GM12865 (cell line): ENCODE measurements at regions not wholly inside any gene's neighbourhood (a gene's known extent, or its start where the extent isn't known, plus 50 kb on each side); places are given as distances from the start of the nearest gene placed in this dataset.

Experiments
- DNase-seq: peaks from one replicate; pipeline ENCODE4 v3.0.0; 2010; ENCODE audit warnings: low read depth
- H3K4me3 ChIP-seq: 2 replicates; pipeline ENCODE4 v1.5.1; 2011; ENCODE audit warnings: mild to moderate bottlenecking, low read depth, low read length, control low read depth
- TF ChIP-seq, protein P1 (sequence below): IDR thresholded peaks from 2 replicates; pipeline ENCODE4 v1.5.1; 2011; ENCODE audit warnings: low read length, control low read depth, low read depth, inconsistent platforms; ENCODE audit not compliant: insufficient read depth; ENCODE audit errors: missing control alignments

DNA sequence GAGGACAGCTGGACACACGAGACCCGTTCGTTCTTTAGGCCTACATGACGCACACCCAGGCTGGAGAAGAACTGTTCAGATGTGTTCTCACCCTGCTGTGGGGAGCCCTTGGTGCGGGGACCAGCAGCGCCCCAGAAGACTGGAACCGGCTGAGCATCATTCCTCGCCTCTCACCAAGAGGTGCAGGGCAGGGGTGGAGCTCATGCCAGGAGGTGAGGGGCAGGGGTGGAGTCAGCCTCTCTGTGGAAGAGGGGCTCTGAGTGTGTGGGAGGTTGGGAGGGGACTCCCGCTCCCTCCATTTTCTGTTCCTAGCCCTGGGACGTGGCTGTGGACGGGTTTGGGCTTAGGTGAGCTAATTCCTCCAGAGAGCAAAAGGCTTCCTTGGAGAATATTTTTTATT is 66.0 kb upstream of the SHH start:
- TF ChIP-seq, protein P1, sequence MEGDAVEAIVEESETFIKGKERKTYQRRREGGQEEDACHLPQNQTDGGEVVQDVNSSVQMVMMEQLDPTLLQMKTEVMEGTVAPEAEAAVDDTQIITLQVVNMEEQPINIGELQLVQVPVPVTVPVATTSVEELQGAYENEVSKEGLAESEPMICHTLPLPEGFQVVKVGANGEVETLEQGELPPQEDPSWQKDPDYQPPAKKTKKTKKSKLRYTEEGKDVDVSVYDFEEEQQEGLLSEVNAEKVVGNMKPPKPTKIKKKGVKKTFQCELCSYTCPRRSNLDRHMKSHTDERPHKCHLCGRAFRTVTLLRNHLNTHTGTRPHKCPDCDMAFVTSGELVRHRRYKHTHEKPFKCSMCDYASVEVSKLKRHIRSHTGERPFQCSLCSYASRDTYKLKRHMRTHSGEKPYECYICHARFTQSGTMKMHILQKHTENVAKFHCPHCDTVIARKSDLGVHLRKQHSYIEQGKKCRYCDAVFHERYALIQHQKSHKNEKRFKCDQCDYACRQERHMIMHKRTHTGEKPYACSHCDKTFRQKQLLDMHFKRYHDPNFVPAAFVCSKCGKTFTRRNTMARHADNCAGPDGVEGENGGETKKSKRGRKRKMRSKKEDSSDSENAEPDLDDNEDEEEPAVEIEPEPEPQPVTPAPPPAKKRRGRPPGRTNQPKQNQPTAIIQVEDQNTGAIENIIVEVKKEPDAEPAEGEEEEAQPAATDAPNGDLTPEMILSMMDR: no peak
- DNase-seq: no peak
- H3K4me3 ChIP-seq: no peak overlapping the region

DNA sequence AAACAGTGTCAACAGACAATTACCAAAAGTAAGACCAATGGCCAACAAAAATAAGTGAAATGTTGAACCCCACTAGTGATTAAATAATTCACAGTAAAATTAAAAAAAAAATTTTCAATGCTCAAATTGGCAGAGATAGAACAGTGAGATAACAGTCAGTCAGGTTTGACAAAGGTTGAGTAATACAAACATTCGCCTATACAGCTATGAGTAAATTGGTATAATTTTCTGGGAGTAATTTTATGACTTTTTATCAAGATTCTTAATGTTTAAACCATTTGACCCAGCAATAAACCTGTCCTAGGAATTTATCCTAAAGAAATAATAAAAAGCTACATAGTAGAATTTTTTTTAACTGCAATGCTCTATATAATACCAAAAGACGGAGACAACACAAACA is 64.9 kb upstream of the SHH start:
- no peak for DNase-seq
- no peak overlapping the region for H3K4me3 ChIP-seq
- TF ChIP-seq, protein P1: no peak

DNA sequence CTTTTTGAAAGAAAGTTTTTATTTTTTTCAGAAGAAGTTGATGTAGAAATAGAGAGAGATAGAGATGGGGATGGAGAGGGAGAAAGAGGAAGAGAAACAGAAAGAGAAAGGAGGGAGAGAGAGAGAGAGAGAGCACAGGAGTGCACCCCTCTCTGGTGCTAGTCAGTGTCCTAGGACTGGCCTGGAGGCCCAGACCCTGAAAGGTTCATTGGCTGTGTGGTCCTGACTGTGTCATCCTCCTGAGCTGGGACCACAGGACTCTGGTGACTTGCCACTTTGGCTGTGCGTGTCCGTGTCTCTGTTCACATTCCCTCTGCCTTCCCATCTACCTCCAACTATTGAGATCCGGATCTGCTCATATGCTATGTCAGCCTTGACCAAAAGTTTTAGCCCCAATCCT is 62.1 kb upstream of the SHH start:
- no peak for DNase-seq
- TF ChIP-seq, protein P1: no peak
- no peak overlapping the region for H3K4me3 ChIP-seq

DNA sequence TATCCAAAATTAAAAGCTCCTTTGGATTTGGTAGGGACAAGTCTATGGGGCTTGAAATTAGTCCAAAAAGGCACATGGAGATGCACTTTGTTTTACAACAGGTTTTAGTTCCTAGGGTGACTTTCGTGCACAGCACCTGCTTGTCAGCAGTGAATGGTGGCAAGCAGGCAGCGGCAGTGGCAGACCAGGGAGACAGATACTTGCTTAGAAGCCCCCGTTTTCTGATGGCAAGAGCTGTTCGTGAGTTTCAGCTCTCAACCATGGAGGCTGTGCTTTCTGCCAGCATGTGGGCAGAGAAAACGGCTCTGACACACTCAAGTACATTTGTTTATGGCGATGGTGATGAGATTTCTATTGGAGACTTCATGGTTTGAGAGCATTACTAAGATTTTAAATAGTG is 61.7 kb upstream of the SHH start:
- no peak overlapping the region for H3K4me3 ChIP-seq
- DNase-seq: no peak
- TF ChIP-seq, protein P1: no peak

DNA sequence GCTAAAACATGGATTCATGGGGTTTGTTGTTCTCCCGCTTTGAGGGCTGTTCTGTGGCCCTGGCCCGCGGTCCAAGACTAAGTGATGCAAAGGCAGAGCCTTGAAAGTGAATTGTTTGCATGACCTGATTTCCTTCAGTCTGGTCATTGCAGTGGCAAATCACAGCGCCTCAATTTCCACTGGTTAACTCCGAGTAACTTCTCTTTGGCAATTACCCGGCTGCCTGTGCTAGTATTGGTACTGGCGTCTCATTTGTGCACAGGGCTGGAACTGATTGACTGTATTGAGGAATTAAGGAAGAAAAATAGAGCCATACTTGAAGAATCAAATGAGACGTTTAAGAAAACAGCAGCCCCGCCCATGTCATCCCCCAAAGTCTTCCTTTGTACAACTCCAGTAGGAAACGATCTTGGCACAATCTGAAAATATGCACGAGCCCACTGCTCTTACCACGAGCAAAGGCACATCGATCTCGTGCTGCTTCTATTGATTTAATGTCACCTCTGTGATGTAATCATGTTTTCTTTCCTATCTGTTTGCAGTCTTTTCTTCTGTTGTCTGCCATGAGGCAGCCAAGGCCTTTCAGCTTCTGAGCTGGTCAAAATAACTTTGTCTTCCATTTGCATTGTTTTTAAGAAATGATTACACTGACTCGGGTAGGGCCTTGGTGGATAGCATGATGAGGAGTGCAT is 60.6 kb upstream of the SHH start:
- DNase-seq: no peak
- TF ChIP-seq, protein P1: no peak
- no peak overlapping the region for H3K4me3 ChIP-seq

DNA sequence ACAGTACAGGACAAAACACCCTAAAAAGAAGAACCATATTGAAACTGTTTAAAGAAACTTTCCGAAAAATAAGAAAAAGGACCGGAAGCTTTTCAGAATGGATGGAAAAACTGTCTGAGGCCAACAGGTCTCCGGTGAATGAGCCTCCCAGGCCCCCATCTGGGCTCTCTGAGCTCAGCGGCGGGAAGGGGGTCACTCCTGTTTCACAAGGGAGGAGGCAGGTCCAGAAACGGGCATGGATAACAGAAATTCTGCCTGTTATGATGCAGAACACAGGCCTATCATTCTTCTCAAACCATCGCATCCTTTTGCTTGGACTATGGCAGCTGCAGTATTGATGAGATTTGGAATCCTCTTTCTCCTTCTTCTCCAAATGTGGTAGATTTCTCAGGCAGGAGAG is 58.9 kb upstream of the SHH start:
- TF ChIP-seq, protein P1: no peak
- H3K4me3 ChIP-seq: no peak overlapping the region
- no peak for DNase-seq

DNA sequence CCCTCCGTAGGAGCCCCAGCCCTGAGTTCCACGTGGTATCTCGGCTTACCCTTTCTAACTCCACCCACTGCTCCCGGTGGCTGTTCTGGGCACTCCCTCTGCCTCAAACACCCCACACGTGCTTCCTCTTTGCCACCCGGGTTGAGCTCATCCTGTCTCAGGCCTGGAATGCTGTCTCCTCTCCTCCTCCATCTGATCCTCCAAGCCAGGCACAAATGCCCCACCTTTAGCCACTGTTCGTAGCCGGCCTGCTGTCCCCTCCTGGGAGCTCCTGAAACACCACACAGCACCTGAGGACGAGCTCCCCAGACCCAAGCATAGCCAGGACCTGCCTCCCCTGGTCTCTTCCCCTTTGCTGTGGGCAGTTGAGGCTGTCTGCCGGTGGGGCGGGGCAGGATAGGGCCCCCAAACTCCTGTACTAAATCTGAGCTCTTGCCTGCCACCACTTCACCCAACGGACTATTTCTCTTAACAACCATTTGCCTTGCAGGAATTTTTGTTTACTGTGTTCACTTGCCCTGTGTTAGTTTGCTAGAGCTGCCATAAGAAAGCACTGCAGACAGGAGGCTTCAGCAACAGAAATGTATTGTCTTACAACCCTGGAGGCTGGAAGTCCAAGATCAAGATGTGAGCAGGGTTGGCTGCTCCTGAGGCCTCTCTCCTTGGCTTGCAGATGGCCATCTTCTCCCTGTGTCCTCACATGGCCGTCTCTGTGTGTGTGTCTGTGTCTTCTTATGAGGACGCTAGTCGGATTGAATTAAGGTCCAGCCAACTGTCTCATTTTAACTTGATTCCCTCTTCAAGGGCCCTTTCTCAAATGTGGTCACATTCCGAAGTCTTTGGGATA is 58.3 kb upstream of the SHH start:
- no peak overlapping the region for H3K4me3 ChIP-seq
- DNase-seq: no peak
- TF ChIP-seq, protein P1: no peak
